ENCODE measurements at regions not wholly inside any gene's neighbourhood (a gene's known extent, or its start where the extent isn't known, plus 50 kb on each side); places are given as distances from the start of the nearest gene placed in this dataset.
"Not testable (repeated sequence)": the region's sequence is repeated elsewhere in the genome, so short reads cannot be mapped to it uniquely, and the experiment has no call there.

DNA sequence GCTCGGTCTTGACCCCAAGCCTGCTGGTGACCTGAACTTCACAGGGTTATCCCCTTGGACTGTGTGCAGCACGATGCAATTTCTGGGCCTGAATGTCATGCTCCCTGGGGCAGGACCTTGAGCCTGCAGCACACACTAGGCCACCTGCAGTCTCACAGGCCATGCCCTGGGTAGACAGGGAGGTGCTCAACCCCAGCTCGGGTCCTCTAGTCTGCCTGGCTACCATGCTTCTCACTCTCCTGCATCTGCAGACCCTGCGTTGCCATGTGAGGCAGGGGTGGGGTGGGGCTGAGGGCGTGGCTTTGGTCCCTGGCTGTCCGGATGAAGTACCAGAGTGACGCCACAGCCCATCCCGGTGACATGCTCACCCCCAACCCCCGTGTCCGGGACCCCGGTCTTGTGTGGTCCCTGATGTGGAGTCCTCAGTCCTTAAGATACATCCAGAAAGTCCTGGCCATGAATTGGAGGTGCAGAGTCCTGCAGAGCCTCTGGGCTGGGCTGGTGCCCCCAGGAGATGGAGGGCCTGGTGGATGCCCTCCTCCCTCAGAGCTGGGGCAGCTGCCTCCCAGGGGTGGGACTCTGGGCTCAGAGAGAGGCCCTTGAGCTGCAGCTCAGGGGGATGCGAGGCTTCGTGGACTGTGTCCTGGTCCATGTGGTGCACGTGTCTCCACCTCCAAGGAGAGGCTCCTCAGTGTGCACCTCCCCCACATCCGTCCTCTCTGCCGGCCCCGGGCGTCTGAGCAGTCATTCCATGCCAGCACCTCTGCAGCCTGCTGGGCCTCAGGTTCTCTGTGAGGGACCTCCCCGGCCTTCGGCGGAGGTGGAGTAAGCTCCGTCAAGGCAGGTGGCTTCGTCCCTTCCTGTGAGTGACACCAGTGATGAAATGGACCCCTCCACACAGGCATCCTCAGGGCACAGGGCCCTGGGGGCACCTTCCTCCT, 402.1 kb downstream of the TMEM121 start:
- DNase-seq = not testable (repeated sequence)

DNA sequence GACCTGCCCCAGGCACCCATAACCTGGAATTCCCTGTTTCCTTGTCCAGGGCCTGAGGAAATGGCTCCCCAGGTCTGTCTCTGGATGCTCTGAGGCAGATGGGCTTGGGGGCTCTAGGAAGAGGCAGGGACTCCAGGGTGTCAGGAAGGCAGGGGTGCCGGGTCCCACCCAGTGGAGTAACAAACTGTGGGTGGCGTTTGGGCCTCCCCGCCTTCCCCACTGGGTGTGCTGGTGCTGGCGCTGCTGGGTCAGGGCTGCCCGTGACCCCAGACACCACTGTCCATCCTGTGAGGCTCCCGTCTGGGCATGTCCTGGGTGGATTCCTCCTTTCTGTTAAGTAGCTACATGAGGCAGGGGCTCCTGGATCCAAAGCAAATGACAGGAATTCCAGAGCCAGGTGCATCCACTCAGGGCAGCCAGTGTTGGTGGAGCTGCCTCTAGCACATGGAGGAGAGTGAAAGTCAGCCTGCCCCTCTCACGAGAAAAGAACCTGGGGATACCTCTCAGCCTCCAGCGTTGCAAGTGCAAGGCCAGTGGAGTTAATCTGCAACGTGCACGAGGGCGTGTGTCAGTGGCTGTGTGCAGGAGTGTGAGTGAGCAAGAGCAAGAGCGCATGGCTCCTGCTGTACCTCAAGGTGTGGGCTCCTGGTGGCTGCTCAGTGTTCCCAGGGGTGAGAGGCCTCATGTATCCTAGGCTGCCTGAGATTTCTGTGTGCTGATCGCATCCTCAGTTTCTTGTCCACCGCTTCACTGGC, 403.1 kb downstream of the TMEM121 start:
- DNase-seq = no peak

GRCh38 chr14:105930572-105930971, 404.2 kb downstream of the TMEM121 start:
- DNase-seq = no peak

- no peak for DNase-seq
Observed at GRCh38 chr14:105931808-105932483, 405.6 kb downstream of the TMEM121 start.

DNA sequence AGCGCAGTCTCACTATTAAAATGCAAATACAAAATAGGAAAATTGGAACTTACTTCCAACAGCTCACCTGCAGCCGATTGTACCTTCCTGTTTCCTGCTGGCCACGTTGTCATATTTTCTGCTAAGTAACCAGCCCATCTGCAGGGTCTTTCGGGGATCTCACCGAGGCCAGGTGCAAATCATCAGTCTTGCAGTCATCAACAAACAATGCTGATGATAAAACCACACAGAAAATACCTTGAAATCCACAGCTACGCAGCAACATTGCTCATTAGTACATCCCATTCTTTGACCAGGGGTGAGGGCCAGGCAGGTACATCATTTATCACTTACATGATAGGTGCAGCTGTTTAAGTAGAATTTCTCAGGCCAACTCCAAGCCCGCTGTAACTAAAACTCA, 406.9 kb downstream of the TMEM121 start:
- DNase-seq = no peak

DNA sequence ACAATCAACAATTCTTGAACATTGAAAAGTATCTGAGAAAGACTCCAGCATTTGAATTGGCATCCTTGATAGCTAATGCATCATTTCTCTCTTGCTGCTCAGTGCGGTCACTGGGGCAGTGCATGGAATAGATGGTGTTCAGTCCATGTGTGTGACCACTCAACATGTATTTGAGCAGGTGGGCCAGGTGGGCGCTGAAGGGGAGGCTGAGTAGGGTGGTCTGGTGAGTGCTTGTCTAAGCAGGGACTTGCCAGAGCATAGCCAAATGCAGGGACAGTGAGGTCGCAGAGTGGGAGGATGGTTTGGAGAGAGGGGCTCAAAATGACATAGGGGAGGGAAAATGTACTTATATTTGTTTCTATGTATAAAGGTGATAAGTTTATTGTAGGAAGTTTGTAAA, 409.0 kb downstream of the TMEM121 start:
- no peak for DNase-seq

DNA sequence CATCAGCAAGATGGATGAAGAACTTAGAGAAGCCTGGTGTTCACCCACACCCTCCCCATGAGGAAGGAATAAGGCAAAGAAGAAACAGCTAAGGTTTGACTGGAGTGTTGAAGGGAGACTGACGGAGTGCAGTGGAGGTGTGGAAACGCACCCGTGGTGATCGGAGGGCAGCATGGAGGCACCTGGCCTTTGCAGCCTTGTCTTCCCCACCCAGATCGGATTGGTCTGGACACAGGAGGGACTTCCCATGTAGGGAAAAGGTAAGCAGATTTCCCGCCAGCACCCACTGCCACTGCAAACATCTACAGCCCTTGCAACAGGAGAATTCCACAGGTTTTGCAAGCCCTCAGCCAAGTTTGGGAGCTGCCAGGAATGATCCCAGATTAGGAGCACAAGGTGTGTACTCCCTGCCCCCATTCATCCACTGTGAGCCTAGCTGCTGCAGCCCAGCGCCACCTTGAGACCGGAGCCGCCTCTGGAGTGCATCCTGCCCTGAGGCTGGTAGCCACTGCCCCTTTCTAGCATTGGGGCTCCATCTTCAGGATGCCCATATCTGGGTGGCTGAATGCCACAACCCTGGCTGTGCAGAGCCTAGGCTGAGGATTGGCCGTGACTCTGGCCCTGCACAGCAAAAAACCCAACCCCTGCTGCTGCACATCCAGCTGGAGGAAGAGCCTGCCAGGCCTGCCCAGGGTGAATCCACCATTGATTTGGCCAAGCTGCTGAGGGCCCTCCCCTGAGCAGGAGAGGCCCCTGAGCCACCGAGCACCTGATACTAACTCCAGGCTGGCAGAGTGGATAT, 411.1 kb downstream of the TMEM121 start:
- no peak for DNase-seq

DNA sequence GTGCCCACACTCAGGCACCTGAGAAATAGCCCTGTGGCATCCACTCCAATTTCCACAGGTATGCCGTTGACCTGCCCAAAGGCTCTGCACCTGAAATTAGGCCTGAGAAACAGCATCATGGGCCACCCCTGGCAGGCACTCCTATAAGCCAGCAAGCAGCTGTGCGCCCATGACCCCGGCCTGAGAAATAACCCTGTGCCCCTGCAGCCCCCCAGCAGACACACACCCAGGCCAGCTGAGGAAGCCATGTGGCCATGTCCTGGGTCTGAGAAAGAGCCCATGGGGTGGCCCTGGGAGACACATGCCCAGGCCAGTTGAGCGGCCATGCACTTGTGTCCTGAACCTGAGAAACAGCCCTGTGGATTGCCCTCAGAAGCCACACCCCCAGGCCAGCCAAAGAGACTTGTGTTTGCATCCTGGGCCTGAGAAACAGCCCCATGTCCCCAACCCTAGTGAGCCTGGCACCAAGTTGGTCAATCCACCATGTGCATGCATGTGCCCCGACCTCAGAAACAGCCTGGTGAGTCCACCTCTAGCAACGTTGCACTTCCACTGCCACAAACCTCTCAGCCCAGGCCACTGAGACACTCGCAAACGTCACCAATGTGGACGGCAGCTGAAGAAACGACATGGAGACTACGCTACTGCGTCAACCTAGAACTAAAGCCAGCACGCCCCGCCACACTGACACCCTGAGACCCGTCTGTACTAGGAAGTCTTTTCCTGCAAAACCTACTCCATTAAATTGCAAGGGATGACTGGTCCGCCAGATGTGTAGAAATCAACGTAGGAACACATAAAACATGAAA, 411.9 kb downstream of the TMEM121 start:
- no peak for DNase-seq

- DNase-seq = no peak
Observed at GRCh38 chr14:105938959-105939358, 412.6 kb downstream of the TMEM121 start.

DNA sequence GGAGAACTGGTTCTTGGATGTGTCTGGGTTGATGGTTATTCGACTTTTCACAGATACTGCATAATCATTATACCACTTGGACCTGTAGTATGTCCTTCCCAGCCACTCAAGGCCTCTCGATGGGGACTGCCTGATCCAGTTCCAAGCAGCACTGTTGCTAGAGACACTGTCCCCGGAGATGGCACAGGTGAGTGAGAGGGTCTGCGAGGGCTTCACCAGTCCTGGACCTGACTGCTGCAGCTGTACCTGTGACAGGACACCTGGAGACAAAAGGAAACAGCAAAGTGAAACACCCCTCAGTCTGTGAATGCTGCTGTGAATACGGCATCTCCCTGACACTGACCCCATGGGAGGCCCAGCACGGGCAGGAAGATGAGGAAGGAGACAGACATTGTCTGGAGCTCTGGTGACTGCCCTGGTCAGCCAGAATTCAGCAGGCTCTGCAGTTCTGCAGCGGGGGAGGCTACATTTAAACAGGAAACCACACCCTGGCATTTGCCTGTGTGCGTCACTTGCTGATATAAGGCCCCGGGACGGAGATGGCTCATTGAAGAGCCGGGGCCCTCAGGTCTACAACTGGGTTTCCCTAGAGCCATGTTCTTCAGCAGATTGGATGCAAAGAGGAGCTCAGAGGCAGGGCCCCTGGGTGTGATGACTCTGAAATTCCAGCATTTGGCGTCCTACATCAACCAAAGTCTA, 413.6 kb downstream of the TMEM121 start:
- no peak for DNase-seq

GRCh38 chr14:105940534-105941225, 414.3 kb downstream of the TMEM121 start:
- DNase-seq = no peak

GRCh38 chr14:105941226-105942166, 415.1 kb downstream of the TMEM121 start:
- DNase-seq = no peak

GRCh38 chr14:105942725-105943124, 416.3 kb downstream of the TMEM121 start:
- not testable (repeated sequence) for DNase-seq

GRCh38 chr14:105943973-105944602, 417.7 kb downstream of the TMEM121 start:
- DNase-seq = no peak

- no peak for DNase-seq
Observed at GRCh38 chr14:105944632-105945610, 418.5 kb downstream of the TMEM121 start.

- DNase-seq = no peak
Observed at GRCh38 chr14:105945896-105946295, 419.5 kb downstream of the TMEM121 start.

GRCh38 chr14:105947599-105947998, 421.2 kb downstream of the TMEM121 start:
- DNase-seq = no peak
